ENCODE measurements at regions not wholly inside any gene's neighbourhood (a gene's known extent, or its start where the extent isn't known, plus 50 kb on each side); places are given as distances from the start of the nearest gene placed in this dataset.
"Not testable (repeated sequence)": the region's sequence is repeated elsewhere in the genome, so short reads cannot be mapped to it uniquely, and the experiment has no call there.

DNA sequence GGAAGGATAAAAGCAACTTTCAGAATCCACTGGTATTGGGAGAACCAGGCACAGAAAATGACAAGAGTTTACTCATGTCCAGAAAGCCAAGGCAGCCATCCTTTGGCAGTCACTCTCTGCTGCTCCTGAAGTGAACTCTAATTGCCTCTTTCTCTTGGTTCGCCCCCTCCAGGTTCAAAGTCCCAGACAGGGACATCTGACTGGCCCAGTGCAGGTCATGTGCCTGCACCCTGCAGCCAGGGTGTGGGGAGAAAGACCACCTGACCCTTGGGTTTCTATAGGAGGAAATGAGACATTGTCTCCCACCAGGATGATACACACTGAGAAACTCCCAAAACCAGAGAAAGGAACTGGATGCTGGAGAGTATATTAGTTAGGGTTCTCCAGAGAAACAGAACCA lies 103.9 kb upstream of the SYT6 start:
- no peaks in the 10 kb centered on the region for H3K9me3 ChIP-seq (ENCODE audit: control insufficient read depth, low read length)
- H3K4me3 ChIP-seq (ENCODE audit: insufficient read depth, low read depth, low read length), result no peak overlapping the region
- no peaks in the 10 kb centered on the region for H3K36me3 ChIP-seq (ENCODE audit: control insufficient read depth, insufficient read depth, low read length)
- no peaks in the 10 kb centered on the region for H3K27me3 ChIP-seq (ENCODE audit: control insufficient read depth, insufficient read depth, low read length, poor library complexity, severe bottlenecking)
- H3K4me1 ChIP-seq (ENCODE audit: control insufficient read depth, insufficient read depth, low read length), result peaks cover 3% of the 10 kb centered on the region
- no peak overlapping the region for H3K27ac ChIP-seq (ENCODE audit: insufficient read depth, low read depth, low read length, poor library complexity, severe bottlenecking)
- WGBS, 2 experiments, result 76 to 89% methylated on average over 1 of the region's 1 CpG

GRCh38 chr1:114253900-114254299 lies 100.2 kb upstream of the SYT6 start:
- WGBS, 2 experiments, result no CpG with 5 or more reads among the region's 1 CpG
- Histone ChIP-seq H3K4me3 (ENCODE audit: insufficient read depth, low read depth, low read length) (no peak overlapping the region), H3K27me3 (ENCODE audit: control insufficient read depth, insufficient read depth, low read length, poor library complexity, severe bottlenecking) (no peaks in the 10 kb centered on the region), H3K9me3 (ENCODE audit: control insufficient read depth, low read length) (no peaks in the 10 kb centered on the region), H3K27ac (ENCODE audit: insufficient read depth, low read depth, low read length, poor library complexity, severe bottlenecking) (no peak overlapping the region), H3K36me3 (ENCODE audit: control insufficient read depth, insufficient read depth, low read length) (no peaks in the 10 kb centered on the region), H3K4me1 (ENCODE audit: control insufficient read depth, insufficient read depth, low read length) (no peaks in the 10 kb centered on the region)

DNA sequence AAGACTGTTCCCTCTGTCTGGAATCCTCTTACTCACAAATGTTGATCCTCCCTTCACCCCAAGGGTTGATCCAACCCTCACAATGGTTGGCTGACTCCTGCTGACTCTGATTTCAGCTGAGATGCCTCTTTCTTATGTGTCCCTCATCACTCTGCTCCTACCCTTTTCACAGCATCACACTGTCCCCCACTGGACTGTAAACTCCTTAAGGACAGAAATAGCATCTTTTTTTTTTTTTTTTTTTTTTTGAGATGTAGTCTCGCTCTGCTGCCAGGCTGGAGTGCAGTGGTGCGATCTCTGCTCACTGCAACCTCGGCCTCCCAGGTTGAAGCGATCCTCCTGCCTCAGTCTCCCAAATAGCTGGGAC lies 97.9 kb upstream of the SYT6 start:
- H3K27ac ChIP-seq (ENCODE audit: insufficient read depth, low read depth, low read length, poor library complexity, severe bottlenecking), result no peak overlapping the region
- H3K4me3 ChIP-seq (ENCODE audit: insufficient read depth, low read depth, low read length), result no peak overlapping the region
- no peaks in the 10 kb centered on the region for H3K27me3 ChIP-seq (ENCODE audit: control insufficient read depth, insufficient read depth, low read length, poor library complexity, severe bottlenecking)
- H3K4me1 ChIP-seq (ENCODE audit: control insufficient read depth, insufficient read depth, low read length), result no peaks in the 10 kb centered on the region
- no peaks in the 10 kb centered on the region for H3K9me3 ChIP-seq (ENCODE audit: control insufficient read depth, low read length)
- no peaks in the 10 kb centered on the region for H3K36me3 ChIP-seq (ENCODE audit: control insufficient read depth, insufficient read depth, low read length)
- WGBS, 2 experiments, result 94 to 98% methylated on average over 4 of the region's 4 CpGs

GRCh38 chr1:114250683-114251572 lies 97.3 kb upstream of the SYT6 start:
- H3K27ac ChIP-seq (ENCODE audit: insufficient read depth, low read depth, low read length, poor library complexity, severe bottlenecking), result no peak overlapping the region
- no peaks in the 10 kb centered on the region for H3K36me3 ChIP-seq (ENCODE audit: control insufficient read depth, insufficient read depth, low read length)
- H3K9me3 ChIP-seq (ENCODE audit: control insufficient read depth, low read length), result no peaks in the 10 kb centered on the region
- H3K4me1 ChIP-seq (ENCODE audit: control insufficient read depth, insufficient read depth, low read length), result no peaks in the 10 kb centered on the region
- 88 to 90% methylated on average over 12 of the region's 12 CpGs for WGBS, 2 experiments
- H3K4me3 ChIP-seq (ENCODE audit: insufficient read depth, low read depth, low read length), result no peak overlapping the region
- no peaks in the 10 kb centered on the region for H3K27me3 ChIP-seq (ENCODE audit: control insufficient read depth, insufficient read depth, low read length, poor library complexity, severe bottlenecking)

GRCh38 chr1:114249691-114250090 lies 96.0 kb upstream of the SYT6 start:
- Histone ChIP-seq H3K9me3 (ENCODE audit: control insufficient read depth, low read length) (no peaks in the 10 kb centered on the region), H3K27ac (ENCODE audit: insufficient read depth, low read depth, low read length, poor library complexity, severe bottlenecking) (no peak overlapping the region), H3K4me3 (ENCODE audit: insufficient read depth, low read depth, low read length) (no peak overlapping the region), H3K36me3 (ENCODE audit: control insufficient read depth, insufficient read depth, low read length) (no peaks in the 10 kb centered on the region), H3K27me3 (ENCODE audit: control insufficient read depth, insufficient read depth, low read length, poor library complexity, severe bottlenecking) (no peaks in the 10 kb centered on the region), H3K4me1 (ENCODE audit: control insufficient read depth, insufficient read depth, low read length) (no peaks in the 10 kb centered on the region)
- WGBS, 2 experiments, result 90 to 92% methylated on average over 10 of the region's 10 CpGs

GRCh38 chr1:114248162-114248561 lies 94.5 kb upstream of the SYT6 start:
- Histone ChIP-seq H3K9me3 (ENCODE audit: control insufficient read depth, low read length) (no peaks in the 10 kb centered on the region), H3K27ac (ENCODE audit: insufficient read depth, low read depth, low read length, poor library complexity, severe bottlenecking) (no peak overlapping the region), H3K4me1 (ENCODE audit: control insufficient read depth, insufficient read depth, low read length) (no peaks in the 10 kb centered on the region), H3K27me3 (ENCODE audit: control insufficient read depth, insufficient read depth, low read length, poor library complexity, severe bottlenecking) (no peaks in the 10 kb centered on the region), H3K36me3 (ENCODE audit: control insufficient read depth, insufficient read depth, low read length) (no peaks in the 10 kb centered on the region), H3K4me3 (ENCODE audit: insufficient read depth, low read depth, low read length) (no peak overlapping the region)
- 91 to 96% methylated on average over 2 to 3 of the region's 3 CpGs for WGBS, 2 experiments

- not testable (repeated sequence) for H3K4me3 ChIP-seq (ENCODE audit: insufficient read depth, low read depth, low read length); H3K36me3 ChIP-seq (ENCODE audit: control insufficient read depth, insufficient read depth, low read length); H3K27me3 ChIP-seq (ENCODE audit: control insufficient read depth, insufficient read depth, low read length, poor library complexity, severe bottlenecking); H3K27ac ChIP-seq (ENCODE audit: insufficient read depth, low read depth, low read length, poor library complexity, severe bottlenecking); H3K4me1 ChIP-seq (ENCODE audit: control insufficient read depth, insufficient read depth, low read length); H3K9me3 ChIP-seq (ENCODE audit: control insufficient read depth, low read length)
- WGBS, 2 experiments, result 91 to 93% methylated on average over 43 of the region's 43 CpGs
These were observed 89.0 kb upstream of the SYT6 start for GRCh38 chr1:114242531-114243210.

DNA sequence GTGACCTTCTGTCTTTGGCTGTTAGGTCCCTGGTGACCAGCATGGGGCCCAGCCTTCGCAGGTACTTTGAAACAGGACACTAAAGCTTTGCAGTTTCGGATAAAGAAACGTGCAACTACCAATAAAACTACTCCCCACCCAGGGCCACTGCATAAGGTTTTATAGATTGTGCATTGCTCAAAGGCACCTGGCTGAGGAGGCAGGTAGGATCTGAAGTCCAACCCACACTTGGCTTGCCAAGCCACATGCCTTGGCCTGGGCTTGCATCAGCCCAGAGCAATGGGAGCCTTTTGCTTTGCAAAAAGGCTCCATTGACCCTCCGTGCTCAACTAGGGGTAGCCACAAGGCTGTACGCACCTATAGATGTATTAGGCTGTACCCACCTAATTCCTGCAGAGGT lies 84.4 kb upstream of the SYT6 start:
- H3K27me3 ChIP-seq (ENCODE audit: control insufficient read depth, insufficient read depth, low read length, poor library complexity, severe bottlenecking), result no peaks in the 10 kb centered on the region
- no peak overlapping the region for H3K4me3 ChIP-seq (ENCODE audit: insufficient read depth, low read depth, low read length)
- H3K9me3 ChIP-seq (ENCODE audit: control insufficient read depth, low read length), result no peaks in the 10 kb centered on the region
- no peaks in the 10 kb centered on the region for H3K4me1 ChIP-seq (ENCODE audit: control insufficient read depth, insufficient read depth, low read length)
- H3K36me3 ChIP-seq (ENCODE audit: control insufficient read depth, insufficient read depth, low read length), result no peaks in the 10 kb centered on the region
- 89 to 92% methylated on average over 5 of the region's 5 CpGs for WGBS, 2 experiments
- H3K27ac ChIP-seq (ENCODE audit: insufficient read depth, low read depth, low read length, poor library complexity, severe bottlenecking), result no peak overlapping the region

DNA sequence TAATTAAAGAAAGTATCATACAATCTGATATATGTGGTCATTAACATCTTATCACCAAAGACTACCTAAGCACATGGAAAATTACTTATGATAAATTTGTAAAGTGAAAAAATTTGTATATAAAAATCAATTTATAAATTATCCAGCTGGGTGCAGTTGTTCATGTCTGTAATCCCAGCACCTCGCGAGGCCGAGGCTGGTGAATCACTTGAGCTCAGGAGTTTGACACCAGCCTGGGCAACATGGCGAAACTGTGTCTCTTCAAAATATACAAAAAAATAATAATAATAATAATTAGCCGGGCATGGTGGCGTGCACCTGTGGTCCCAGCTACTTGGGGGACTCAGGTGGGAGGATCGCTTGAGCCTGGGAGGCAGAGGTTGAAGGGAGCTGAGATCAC lies 82.8 kb upstream of the SYT6 start:
- no peaks in the 10 kb centered on the region for H3K27me3 ChIP-seq (ENCODE audit: control insufficient read depth, insufficient read depth, low read length, poor library complexity, severe bottlenecking)
- H3K9me3 ChIP-seq (ENCODE audit: control insufficient read depth, low read length), result no peaks in the 10 kb centered on the region
- WGBS, 2 experiments, result 73 to 82% methylated on average over 7 of the region's 7 CpGs
- H3K4me3 ChIP-seq (ENCODE audit: insufficient read depth, low read depth, low read length), result no peak overlapping the region
- H3K4me1 ChIP-seq (ENCODE audit: control insufficient read depth, insufficient read depth, low read length), result no peaks in the 10 kb centered on the region
- no peaks in the 10 kb centered on the region for H3K36me3 ChIP-seq (ENCODE audit: control insufficient read depth, insufficient read depth, low read length)
- no peak overlapping the region for H3K27ac ChIP-seq (ENCODE audit: insufficient read depth, low read depth, low read length, poor library complexity, severe bottlenecking)

GRCh38 chr1:114235960-114236359 lies 82.3 kb upstream of the SYT6 start:
- Histone ChIP-seq H3K9me3 (ENCODE audit: control insufficient read depth, low read length) (no peaks in the 10 kb centered on the region), H3K4me1 (ENCODE audit: control insufficient read depth, insufficient read depth, low read length) (no peaks in the 10 kb centered on the region), H3K36me3 (ENCODE audit: control insufficient read depth, insufficient read depth, low read length) (no peaks in the 10 kb centered on the region), H3K27ac (ENCODE audit: insufficient read depth, low read depth, low read length, poor library complexity, severe bottlenecking) (no peak overlapping the region), H3K27me3 (ENCODE audit: control insufficient read depth, insufficient read depth, low read length, poor library complexity, severe bottlenecking) (no peaks in the 10 kb centered on the region), H3K4me3 (ENCODE audit: insufficient read depth, low read depth, low read length) (no peak overlapping the region)
- WGBS, 2 experiments, result 93 to 94% methylated on average over 4 of the region's 4 CpGs

Measured in ectodermal cell (in vitro differentiated cells).